ENCODE measurements at regions not wholly inside any gene's neighbourhood (a gene's known extent, or its start where the extent isn't known, plus 50 kb on each side); places are given as distances from the start of the nearest gene placed in this dataset.

GRCh38 chr2:184261818-184262217 lies 336.5 kb upstream of the ZNF804A start:
- H3K4me3 ChIP-seq (ENCODE audit: low read depth, low read length), result no peak overlapping the region
- TF ChIP-seq CTCF (IDR thresholded peaks at IDR 0.05; ENCODE audit: control insufficient read depth, extremely low read depth, insufficient read depth), result no peak
- no peak for DNase-seq (ENCODE audit: low read depth)

- DNase-seq (ENCODE audit: low read depth), result no peak
- H3K4me3 ChIP-seq (ENCODE audit: low read depth, low read length), result no peak overlapping the region
- TF ChIP-seq CTCF (IDR thresholded peaks at IDR 0.05; ENCODE audit: control insufficient read depth, extremely low read depth, insufficient read depth), result no peak
Measured at GRCh38 chr2:184268900-184269477, 329.3 kb upstream of the ZNF804A start.

GRCh38 chr2:184270660-184271059 lies 327.7 kb upstream of the ZNF804A start:
- no peak for TF ChIP-seq CTCF (IDR thresholded peaks at IDR 0.05; ENCODE audit: control insufficient read depth, extremely low read depth, insufficient read depth)
- DNase-seq (ENCODE audit: low read depth), result no peak
- no peak overlapping the region for H3K4me3 ChIP-seq (ENCODE audit: low read depth, low read length)

GRCh38 chr2:184272056-184272455 lies 326.3 kb upstream of the ZNF804A start:
- DNase-seq (ENCODE audit: low read depth), result no peak
- TF ChIP-seq CTCF (IDR thresholded peaks at IDR 0.05; ENCODE audit: control insufficient read depth, extremely low read depth, insufficient read depth), result no peak
- no peak overlapping the region for H3K4me3 ChIP-seq (ENCODE audit: low read depth, low read length)

GRCh38 chr2:184294831-184295230 lies 303.5 kb upstream of the ZNF804A start:
- DNase-seq (ENCODE audit: low read depth), result no peak
- H3K4me3 ChIP-seq (ENCODE audit: low read depth, low read length), result no peak overlapping the region
- TF ChIP-seq CTCF (IDR thresholded peaks at IDR 0.05; ENCODE audit: control insufficient read depth, extremely low read depth, insufficient read depth), result no peak

GRCh38 chr2:184297085-184297484 lies 301.2 kb upstream of the ZNF804A start:
- DNase-seq (ENCODE audit: low read depth), result no peak

More at GRCh38 chr2:184297085-184297484, 301.2 kb upstream of the ZNF804A start:
- TF ChIP-seq CTCF (IDR thresholded peaks at IDR 0.05; ENCODE audit: control insufficient read depth, extremely low read depth, insufficient read depth), result no peak
- H3K4me3 ChIP-seq (ENCODE audit: low read depth, low read length), result no peak overlapping the region

All from LNCaP clone FGC (cell line).